Loucy (cell line): ENCODE measurements at regions not wholly inside any gene's neighbourhood (a gene's known extent, or its start where the extent isn't known, plus 50 kb on each side); places are given as distances from the start of the nearest gene placed in this dataset.

Source experiments
- H2AFZ ChIP-seq: fragments of 200-600 bp; sonication (generic); 2 replicates; pipeline ENCODE4 v1.6.0; 2016; ENCODE audit warnings: antibody characterized with exemption, mild to moderate bottlenecking, low read length, moderate library complexity
- H3F3A ChIP-seq: fragments of 200-600 bp; 2 replicates; pipeline ENCODE4 v1.6.0; 2016; ENCODE audit warnings: antibody characterized with exemption, low read depth, mild to moderate bottlenecking
- H3K27me3 ChIP-seq: fragments of 200-600 bp; sonication (generic); 2 replicates; pipeline ENCODE4 v1.6.1; 2014; ENCODE audit warnings: low read length, mild to moderate bottlenecking; ENCODE audit not compliant: insufficient read depth, poor library complexity, severe bottlenecking
- H3K36me3 ChIP-seq: fragments of 200-600 bp; sonication (generic); 2 replicates; pipeline ENCODE4 v1.6.1; 2016; ENCODE audit warnings: low read length; ENCODE audit not compliant: insufficient read depth
- H3K4me1 ChIP-seq: fragments of 200-600 bp; sonication (generic); 2 replicates; pipeline ENCODE4 v1.5.1; 2014; ENCODE audit warnings: low read length, mild to moderate bottlenecking; ENCODE audit not compliant: insufficient read depth, poor library complexity, severe bottlenecking
- H3K4me2 ChIP-seq: fragments of 200-600 bp; sonication (generic); 2 replicates; pipeline ENCODE4 v1.6.0; 2014; ENCODE audit warnings: antibody characterized with exemption, low read length, low read depth, mild to moderate bottlenecking; ENCODE audit not compliant: poor library complexity, severe bottlenecking
- H3K4me3 ChIP-seq: fragments of 200-600 bp; sonication (generic); 2 replicates; pipeline ENCODE4 v1.5.1; 2014; ENCODE audit warnings: low read length, mild to moderate bottlenecking, mixed read lengths; ENCODE audit not compliant: poor library complexity, severe bottlenecking
- H3K79me2 ChIP-seq: fragments of 200-600 bp; sonication (generic); 2 replicates; pipeline ENCODE4 v1.6.1; 2014; ENCODE audit warnings: low read length; ENCODE audit not compliant: insufficient read depth
- H3K9ac ChIP-seq: fragments of 200-600 bp; sonication (generic); 2 replicates; pipeline ENCODE4 v1.6.0; 2014; ENCODE audit warnings: mild to moderate bottlenecking, low read depth, low read length, moderate library complexity; ENCODE audit not compliant: poor library complexity, severe bottlenecking
- H3K9me2 ChIP-seq: fragments of 200-600 bp; sonication (generic); replicated peaks from 2 replicates; pipeline ENCODE4 v1.6.1; 2016; ENCODE audit warnings: low read depth, low read length, mixed read lengths
- H3K9me3 ChIP-seq: fragments of 200-600 bp; sonication (generic); 2 replicates; pipeline ENCODE4 v1.6.1; 2014; ENCODE audit warnings: mild to moderate bottlenecking, antibody characterized with exemption, low read length, low read depth; ENCODE audit not compliant: insufficient read depth
- H4K20me1 ChIP-seq: fragments of 200-600 bp; sonication (generic); 2 replicates; pipeline ENCODE4 v1.6.0; 2014; ENCODE audit warnings: antibody characterized with exemption, low read length, mild to moderate bottlenecking; ENCODE audit not compliant: insufficient read depth, poor library complexity, severe bottlenecking
- EZH2phosphoT487 ChIP-seq: fragments of 200-600 bp; IDR thresholded peaks from 2 replicates; pipeline ENCODE4 v1.6.1; 2018; ENCODE audit warnings: antibody characterized with exemption, mild to moderate bottlenecking, moderate library complexity, borderline replicate concordance
- TF ChIP-seq, protein P1 (sequence below): fragments of 200-600 bp; sonication (generic); conservative IDR thresholded peaks from 2 replicates; pipeline ENCODE4 v1.5.1; 2014; ENCODE audit warnings: mild to moderate bottlenecking, antibody characterized with exemption, low read length

DNA sequence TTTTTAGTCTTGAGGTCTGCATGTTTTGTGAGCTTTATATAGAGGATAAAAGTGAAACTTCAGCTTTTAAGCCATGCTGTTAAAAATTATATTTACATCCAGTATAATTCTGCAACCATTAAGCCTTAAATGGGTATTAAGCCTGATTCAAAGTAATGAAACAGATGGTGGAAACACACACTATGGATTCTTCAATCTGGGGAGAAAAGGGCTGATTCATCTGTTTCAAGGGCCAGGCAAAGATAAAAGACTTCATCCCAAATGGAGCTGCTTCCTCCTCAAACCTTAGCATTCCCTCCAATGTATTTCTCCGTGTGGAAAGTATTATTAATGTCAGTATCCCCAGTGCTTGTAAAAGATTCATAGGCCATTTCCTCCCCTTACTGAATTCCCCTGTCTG lies 367.4 kb upstream of the ZFHX3 start:
- no peaks in the 10 kb centered on the region for H3F3A ChIP-seq
- H4K20me1 ChIP-seq, result no peaks in the 10 kb centered on the region
- no peaks in the 10 kb centered on the region for H3K36me3 ChIP-seq
- TF ChIP-seq EZH2phosphoT487, result no peak
- TF ChIP-seq, protein P1, sequence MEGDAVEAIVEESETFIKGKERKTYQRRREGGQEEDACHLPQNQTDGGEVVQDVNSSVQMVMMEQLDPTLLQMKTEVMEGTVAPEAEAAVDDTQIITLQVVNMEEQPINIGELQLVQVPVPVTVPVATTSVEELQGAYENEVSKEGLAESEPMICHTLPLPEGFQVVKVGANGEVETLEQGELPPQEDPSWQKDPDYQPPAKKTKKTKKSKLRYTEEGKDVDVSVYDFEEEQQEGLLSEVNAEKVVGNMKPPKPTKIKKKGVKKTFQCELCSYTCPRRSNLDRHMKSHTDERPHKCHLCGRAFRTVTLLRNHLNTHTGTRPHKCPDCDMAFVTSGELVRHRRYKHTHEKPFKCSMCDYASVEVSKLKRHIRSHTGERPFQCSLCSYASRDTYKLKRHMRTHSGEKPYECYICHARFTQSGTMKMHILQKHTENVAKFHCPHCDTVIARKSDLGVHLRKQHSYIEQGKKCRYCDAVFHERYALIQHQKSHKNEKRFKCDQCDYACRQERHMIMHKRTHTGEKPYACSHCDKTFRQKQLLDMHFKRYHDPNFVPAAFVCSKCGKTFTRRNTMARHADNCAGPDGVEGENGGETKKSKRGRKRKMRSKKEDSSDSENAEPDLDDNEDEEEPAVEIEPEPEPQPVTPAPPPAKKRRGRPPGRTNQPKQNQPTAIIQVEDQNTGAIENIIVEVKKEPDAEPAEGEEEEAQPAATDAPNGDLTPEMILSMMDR, result no peak
- no peak overlapping the region for H2AFZ ChIP-seq
- H3K4me3 ChIP-seq, result no peak overlapping the region
- no peak overlapping the region for H3K9ac ChIP-seq
- H3K9me2 ChIP-seq, result no peaks in the 10 kb centered on the region
- no peaks in the 10 kb centered on the region for H3K4me1 ChIP-seq
- no peaks in the 10 kb centered on the region for H3K79me2 ChIP-seq
- no peak overlapping the region for H3K4me2 ChIP-seq
- no peaks in the 10 kb centered on the region for H3K9me3 ChIP-seq
- no peaks in the 10 kb centered on the region for H3K27me3 ChIP-seq

DNA sequence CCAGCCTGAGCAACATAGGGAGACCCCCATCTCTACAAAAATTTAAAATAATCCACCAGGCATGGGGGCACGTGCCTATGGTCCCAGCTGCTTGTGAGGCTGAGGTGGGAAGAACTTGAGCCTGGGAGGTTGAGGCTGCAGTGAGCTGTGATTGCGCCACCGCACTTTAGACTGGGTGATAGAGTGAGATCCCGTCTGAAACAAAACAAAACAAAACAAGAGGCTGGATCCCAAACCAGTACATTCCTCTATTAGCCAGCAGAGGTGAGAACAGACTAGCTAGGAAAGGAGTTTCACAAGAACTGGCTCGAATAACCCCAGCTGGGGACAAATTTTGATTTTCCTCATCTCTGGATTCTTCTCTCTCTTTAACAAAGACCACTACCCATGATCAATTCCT lies 366.7 kb upstream of the ZFHX3 start:
- TF ChIP-seq EZH2phosphoT487, result no peak
- TF ChIP-seq, protein P1, result no peak
- no peaks in the 10 kb centered on the region for H4K20me1 ChIP-seq
- no peaks in the 10 kb centered on the region for H3K4me1 ChIP-seq
- no peak overlapping the region for H3K4me2 ChIP-seq
- H3K9me2 ChIP-seq, result no peaks in the 10 kb centered on the region
- no peaks in the 10 kb centered on the region for H3K79me2 ChIP-seq
- H2AFZ ChIP-seq, result no peak overlapping the region
- no peaks in the 10 kb centered on the region for H3K36me3 ChIP-seq
- no peak overlapping the region for H3K4me3 ChIP-seq
- H3K9ac ChIP-seq, result no peak overlapping the region
- H3K27me3 ChIP-seq, result no peaks in the 10 kb centered on the region
- no peaks in the 10 kb centered on the region for H3K9me3 ChIP-seq
- H3F3A ChIP-seq, result no peaks in the 10 kb centered on the region

DNA sequence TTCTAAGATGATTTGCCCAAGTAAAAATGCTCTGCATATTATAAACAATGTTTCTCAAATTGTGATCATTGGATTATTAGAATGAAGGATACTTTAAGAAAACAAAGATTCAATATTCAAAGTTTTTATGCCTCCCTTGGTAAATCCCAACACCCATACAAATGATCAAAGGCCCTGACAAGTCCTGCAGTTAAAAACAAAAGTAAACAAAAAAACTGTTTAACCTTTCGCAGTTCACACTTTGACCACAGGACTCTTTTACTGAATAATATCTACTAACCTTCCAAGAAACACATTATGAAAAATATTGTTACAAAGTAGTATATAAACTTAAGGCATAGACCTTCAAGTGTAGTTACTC lies 365.9 kb upstream of the ZFHX3 start:
- no peak for TF ChIP-seq EZH2phosphoT487
- TF ChIP-seq, protein P1, result no peak
- Histone ChIP-seq H3K79me2 (no peaks in the 10 kb centered on the region), H4K20me1 (no peaks in the 10 kb centered on the region)

More for the DNA sequence above, 365.9 kb upstream of the ZFHX3 start:
- H3K27me3 ChIP-seq, result no peaks in the 10 kb centered on the region
- H3K4me2 ChIP-seq, result no peak overlapping the region
- H3K4me3 ChIP-seq, result no peak overlapping the region
- no peaks in the 10 kb centered on the region for H3K9me2 ChIP-seq
- H3K36me3 ChIP-seq, result no peaks in the 10 kb centered on the region
- no peaks in the 10 kb centered on the region for H3K9me3 ChIP-seq
- H3K9ac ChIP-seq, result no peak overlapping the region
- no peak overlapping the region for H2AFZ ChIP-seq
- H3K4me1 ChIP-seq, result no peaks in the 10 kb centered on the region
- H3F3A ChIP-seq, result no peaks in the 10 kb centered on the region
